ENCODE measurements at regions not wholly inside any gene's neighbourhood (a gene's known extent, or its start where the extent isn't known, plus 50 kb on each side); places are given as distances from the start of the nearest gene placed in this dataset.

DNA sequence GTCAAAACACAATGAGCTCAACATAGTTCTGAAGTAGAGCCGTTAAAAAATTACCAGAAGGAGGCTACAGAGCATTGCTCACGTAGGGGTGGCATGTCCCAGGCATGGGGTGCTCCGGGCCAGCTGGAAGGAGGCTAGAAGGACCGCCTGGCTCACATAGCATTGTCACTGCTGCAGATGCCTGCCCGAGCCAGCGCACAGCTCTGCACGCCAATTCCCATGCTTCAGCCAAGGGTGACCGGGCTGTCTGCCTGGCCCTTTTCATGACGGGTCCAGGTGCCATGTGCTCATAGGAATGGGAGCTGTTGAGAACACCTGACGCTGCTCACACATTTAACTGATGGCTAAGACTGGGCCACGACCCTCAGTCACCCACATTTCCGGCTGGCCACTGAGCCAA, 228.9 kb upstream of the FOXF1 start:
- Histone ChIP-seq H2AFZ (ENCODE audit: low read length) (no peak overlapping the region), H3K4me3 (ENCODE audit: low read length) (no peak overlapping the region), H3F3A (ENCODE audit: low read length, unreplicated experiment) (no peaks in the 10 kb centered on the region), H3K27me3 (ENCODE audit: low read length) (peaks cover 44% of the 10 kb centered on the region), H3K4me1 (ENCODE audit: insufficient read depth, low read length) (no peaks in the 10 kb centered on the region), H3K36me3 (ENCODE audit: low read depth, low read length) (no peaks in the 10 kb centered on the region), H3K4me2 (ENCODE audit: low read length) (no peak overlapping the region), H3K79me2 (ENCODE audit: low read length) (no peaks in the 10 kb centered on the region), H3K9ac (ENCODE audit: low read length) (no peak overlapping the region), H4K20me1 (ENCODE audit: low read length) (no peaks in the 10 kb centered on the region), H3K9me3 (ENCODE audit: low read length) (no peaks in the 10 kb centered on the region), H3K27ac (ENCODE audit: low read length) (no peak overlapping the region), H3K9me2 (replicated peaks; ENCODE audit: low read length) (no peaks in the 10 kb centered on the region)
- intact Hi-C loops (cut with micrococcal nuclease): no loop called here
- ChIA-PET CTCF (no interaction called here), POLR2A (ENCODE audit: unreplicated experiment) (no interaction called here)
- no peak for DNase-seq
- no TSS peak for BruUV-seq (replicated peaks)
- TF ChIP-seq EZH2 (IDR thresholded peaks at IDR 0.05; ENCODE audit: low read length, unreplicated experiment) (no peak), EZH2phosphoT487 (IDR thresholded peaks at IDR 0.05; ENCODE audit: borderline replicate concordance, low read length) (no peak)
- TF ChIP-seq, protein P1, sequence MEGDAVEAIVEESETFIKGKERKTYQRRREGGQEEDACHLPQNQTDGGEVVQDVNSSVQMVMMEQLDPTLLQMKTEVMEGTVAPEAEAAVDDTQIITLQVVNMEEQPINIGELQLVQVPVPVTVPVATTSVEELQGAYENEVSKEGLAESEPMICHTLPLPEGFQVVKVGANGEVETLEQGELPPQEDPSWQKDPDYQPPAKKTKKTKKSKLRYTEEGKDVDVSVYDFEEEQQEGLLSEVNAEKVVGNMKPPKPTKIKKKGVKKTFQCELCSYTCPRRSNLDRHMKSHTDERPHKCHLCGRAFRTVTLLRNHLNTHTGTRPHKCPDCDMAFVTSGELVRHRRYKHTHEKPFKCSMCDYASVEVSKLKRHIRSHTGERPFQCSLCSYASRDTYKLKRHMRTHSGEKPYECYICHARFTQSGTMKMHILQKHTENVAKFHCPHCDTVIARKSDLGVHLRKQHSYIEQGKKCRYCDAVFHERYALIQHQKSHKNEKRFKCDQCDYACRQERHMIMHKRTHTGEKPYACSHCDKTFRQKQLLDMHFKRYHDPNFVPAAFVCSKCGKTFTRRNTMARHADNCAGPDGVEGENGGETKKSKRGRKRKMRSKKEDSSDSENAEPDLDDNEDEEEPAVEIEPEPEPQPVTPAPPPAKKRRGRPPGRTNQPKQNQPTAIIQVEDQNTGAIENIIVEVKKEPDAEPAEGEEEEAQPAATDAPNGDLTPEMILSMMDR (conservative IDR thresholded peaks at IDR 0.05; ENCODE audit: low read depth, low read length): no peak
- no peak for ATAC-seq

DNA sequence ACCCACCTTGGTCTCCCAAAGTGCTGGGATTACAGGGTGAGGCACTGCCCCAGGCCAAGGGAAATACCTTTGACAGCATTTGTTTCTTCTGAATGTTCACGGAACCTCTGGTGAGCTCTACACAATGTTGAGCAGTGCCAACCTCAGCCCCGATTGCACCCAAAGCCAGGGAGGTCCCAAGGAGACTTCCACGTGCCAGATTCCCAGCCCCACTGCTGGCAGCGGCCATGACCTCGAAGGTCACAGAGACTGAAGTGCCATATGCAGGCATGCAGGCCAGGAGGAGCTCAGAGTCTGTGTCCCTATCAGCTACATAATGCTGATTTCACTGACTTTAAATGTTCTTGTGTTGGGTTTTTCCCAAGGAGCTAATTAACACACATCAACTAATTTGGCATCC, 226.4 kb upstream of the FOXF1 start:
- ATAC-seq (no peak), DNase-seq (no peak)
- no peak for TF ChIP-seq EZH2 (IDR thresholded peaks at IDR 0.05; ENCODE audit: low read length, unreplicated experiment)
- TF ChIP-seq EZH2phosphoT487 (IDR thresholded peaks at IDR 0.05; ENCODE audit: borderline replicate concordance, low read length): no peak
- BruUV-seq (replicated peaks): no TSS peak
- Histone ChIP-seq H2AFZ (ENCODE audit: low read length) (no peak overlapping the region), H3F3A (ENCODE audit: low read length, unreplicated experiment) (no peaks in the 10 kb centered on the region), H3K9me3 (ENCODE audit: low read length) (no peaks in the 10 kb centered on the region), H4K20me1 (ENCODE audit: low read length) (no peaks in the 10 kb centered on the region), H3K4me3 (ENCODE audit: low read length) (no peak overlapping the region), H3K9me2 (replicated peaks; ENCODE audit: low read length) (no peaks in the 10 kb centered on the region), H3K36me3 (ENCODE audit: low read depth, low read length) (no peaks in the 10 kb centered on the region), H3K4me1 (ENCODE audit: insufficient read depth, low read length) (no peaks in the 10 kb centered on the region), H3K9ac (ENCODE audit: low read length) (no peak overlapping the region), H3K27me3 (ENCODE audit: low read length) (peaks cover 60% of the 10 kb centered on the region), H3K4me2 (ENCODE audit: low read length) (no peak overlapping the region), H3K27ac (ENCODE audit: low read length) (no peak overlapping the region), H3K79me2 (ENCODE audit: low read length) (no peaks in the 10 kb centered on the region)
- intact Hi-C loops (cut with micrococcal nuclease): no loop called here
- ChIA-PET POLR2A (ENCODE audit: unreplicated experiment) (no interaction called here), CTCF (no interaction called here)

DNA sequence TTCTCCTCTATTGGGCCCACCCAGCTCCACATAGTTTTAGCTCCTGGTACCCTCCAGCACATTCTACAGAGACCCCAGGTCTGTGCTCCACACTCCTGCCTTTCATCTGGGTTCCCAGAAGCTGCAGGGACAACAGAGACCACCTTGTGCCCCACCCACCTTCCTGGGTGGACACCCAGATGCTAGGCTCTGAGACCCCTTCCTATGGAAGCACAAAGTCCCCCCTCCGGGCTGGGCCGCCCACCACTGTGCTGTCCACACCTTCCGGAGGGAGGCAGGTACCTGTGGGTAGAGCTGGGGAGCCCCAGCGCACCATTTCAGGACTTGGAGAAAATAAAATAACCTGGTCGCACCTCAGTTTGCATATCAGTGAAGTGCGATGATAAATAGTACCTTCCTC, 224.9 kb upstream of the FOXF1 start:
- H3K27me3 ChIP-seq (ENCODE audit: low read length): peaks cover 74% of the 10 kb centered on the region

More for the DNA sequence above, 224.9 kb upstream of the FOXF1 start:
- Histone ChIP-seq H3K9me3 (ENCODE audit: low read length) (no peaks in the 10 kb centered on the region), H3K4me3 (ENCODE audit: low read length) (no peak overlapping the region), H4K20me1 (ENCODE audit: low read length) (no peaks in the 10 kb centered on the region), H3K27ac (ENCODE audit: low read length) (no peak overlapping the region), H2AFZ (ENCODE audit: low read length) (no peak overlapping the region), H3F3A (ENCODE audit: low read length, unreplicated experiment) (no peaks in the 10 kb centered on the region), H3K4me1 (ENCODE audit: insufficient read depth, low read length) (no peaks in the 10 kb centered on the region), H3K9ac (ENCODE audit: low read length) (no peak overlapping the region), H3K36me3 (ENCODE audit: low read depth, low read length) (no peaks in the 10 kb centered on the region), H3K9me2 (replicated peaks; ENCODE audit: low read length) (no peaks in the 10 kb centered on the region), H3K79me2 (ENCODE audit: low read length) (no peaks in the 10 kb centered on the region), H3K4me2 (ENCODE audit: low read length) (no peak overlapping the region)
- CTCF ChIA-PET: no interaction called here
- no peak for DNase-seq
- POLR2A ChIA-PET (ENCODE audit: unreplicated experiment): no interaction called here
- TF ChIP-seq EZH2 (IDR thresholded peaks at IDR 0.05; ENCODE audit: low read length, unreplicated experiment) (no peak), EZH2phosphoT487 (IDR thresholded peaks at IDR 0.05; ENCODE audit: borderline replicate concordance, low read length) (no peak)
- TF ChIP-seq, protein P1 (conservative IDR thresholded peaks at IDR 0.05; ENCODE audit: low read depth, low read length): no peak
- intact Hi-C loops (cut with micrococcal nuclease): no loop called here
- BruUV-seq (replicated peaks): no TSS peak
- ATAC-seq: no peak

Data from PC-3 (cell line).